HG03469 (cell line): ENCODE measurements at regions not wholly inside any gene's neighbourhood (a gene's known extent, or its start where the extent isn't known, plus 50 kb on each side); places are given as distances from the start of the nearest gene placed in this dataset.

Experiments used
- ATAC-seq: cut with Tn5 transposase; IDR thresholded peaks from one replicate; pipeline ENCODE4 v1.9.1; 2021; ENCODE audit warnings: mild to moderate bottlenecking, moderate library complexity, moderate number of reproducible peaks; ENCODE audit not compliant: unreplicated experiment

GRCh38 chr10:125284875-125285597 lies 124.7 kb upstream of the CTBP2 start:
- ATAC-seq: no peak

GRCh38 chr10:125283836-125284614 lies 123.7 kb upstream of the CTBP2 start:
- ATAC-seq: no peak

- ATAC-seq: no peak
These were observed 123.0 kb upstream of the CTBP2 start for GRCh38 chr10:125283191-125283835.

GRCh38 chr10:125281091-125281490 lies 120.7 kb upstream of the CTBP2 start:
- ATAC-seq: no peak

GRCh38 chr10:125276133-125276532 lies 115.8 kb upstream of the CTBP2 start:
- ATAC-seq: no peak

GRCh38 chr10:125274961-125275360 lies 114.6 kb upstream of the CTBP2 start:
- ATAC-seq: no peak

- no peak for ATAC-seq
These were observed 112.7 kb upstream of the CTBP2 start for GRCh38 chr10:125273023-125273422.

GRCh38 chr10:125269716-125270115 lies 109.4 kb upstream of the CTBP2 start:
- ATAC-seq: no peak

DNA sequence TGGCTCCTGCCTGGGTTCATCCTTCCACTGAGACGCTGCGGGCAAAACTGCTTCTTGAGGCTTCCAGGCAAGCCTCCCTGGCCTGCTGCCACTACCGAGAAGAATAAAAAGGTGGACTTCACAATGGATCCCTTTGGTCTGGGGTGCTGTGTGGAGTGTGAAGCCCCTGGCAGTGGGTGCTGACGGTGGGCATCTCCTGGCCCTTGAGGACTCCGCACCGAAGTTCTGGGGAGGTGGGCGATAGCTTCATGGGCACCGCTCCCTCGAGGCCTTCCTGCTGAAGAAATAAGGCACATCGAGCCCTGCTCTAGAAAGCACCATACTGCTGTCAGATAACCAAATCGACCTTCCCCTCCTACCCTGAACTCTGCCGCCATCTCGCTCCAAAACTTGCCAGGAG lies 106.6 kb upstream of the CTBP2 start:
- ATAC-seq: no peak

DNA sequence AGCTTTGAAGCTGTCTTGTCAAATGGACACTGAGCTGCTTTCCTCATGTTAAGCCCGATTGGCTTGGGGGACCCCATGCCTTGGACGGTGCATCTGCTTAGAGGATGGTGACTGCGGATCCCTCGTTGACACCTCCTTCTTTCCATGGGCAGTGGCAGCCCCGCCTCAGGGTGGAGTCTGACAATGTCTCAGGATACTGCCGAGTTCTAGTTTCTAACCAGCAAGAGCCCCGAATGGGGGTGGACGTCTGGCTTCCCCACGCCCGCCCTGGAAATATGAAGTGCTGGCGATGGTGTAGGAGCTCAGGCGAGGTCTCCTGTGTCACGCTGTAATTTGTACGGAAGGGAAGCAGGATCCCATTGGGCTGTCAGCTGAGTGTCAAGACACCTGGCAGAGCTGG lies 106.2 kb upstream of the CTBP2 start:
- no peak for ATAC-seq

DNA sequence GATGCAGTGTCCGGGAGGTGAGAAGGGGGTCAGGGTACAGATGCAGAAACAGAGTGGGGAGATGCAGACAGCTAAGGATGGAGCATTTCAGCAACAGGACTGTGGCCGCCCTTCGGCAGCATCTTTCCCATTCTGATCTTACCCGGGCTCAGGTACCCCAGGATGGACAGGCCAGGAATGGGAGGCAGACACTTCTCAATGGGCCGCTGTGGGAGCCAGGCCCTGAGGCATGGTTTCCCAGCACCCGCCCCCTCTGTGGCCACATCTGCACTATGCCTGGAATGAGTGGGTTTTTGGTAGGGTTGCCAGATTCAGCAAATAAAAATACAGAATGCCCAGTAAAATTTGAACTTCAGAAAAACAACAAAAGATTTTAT lies 105.2 kb upstream of the CTBP2 start:
- ATAC-seq: no peak

GRCh38 chr10:125264757-125265578 lies 104.6 kb upstream of the CTBP2 start:
- ATAC-seq: no peak

DNA sequence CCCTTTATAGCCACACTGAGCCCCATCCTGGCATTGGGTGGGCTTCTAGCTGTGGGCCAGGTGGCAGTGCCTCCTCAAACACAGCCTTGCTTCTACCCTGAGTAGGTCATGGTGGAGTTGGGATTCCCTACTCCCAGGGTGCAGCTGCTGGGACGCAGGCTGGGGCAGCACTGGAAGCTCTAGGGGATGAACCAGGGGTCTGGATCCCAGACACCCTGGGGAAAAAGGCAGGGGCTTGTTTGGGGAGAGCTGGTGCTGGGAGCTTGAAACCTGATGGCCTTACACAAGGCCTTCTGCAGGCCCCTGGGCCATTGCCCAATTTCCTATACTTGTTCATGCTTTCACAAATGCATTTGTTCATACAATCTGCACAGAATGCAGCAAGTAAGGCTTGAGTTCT lies 103.7 kb upstream of the CTBP2 start:
- ATAC-seq: no peak

DNA sequence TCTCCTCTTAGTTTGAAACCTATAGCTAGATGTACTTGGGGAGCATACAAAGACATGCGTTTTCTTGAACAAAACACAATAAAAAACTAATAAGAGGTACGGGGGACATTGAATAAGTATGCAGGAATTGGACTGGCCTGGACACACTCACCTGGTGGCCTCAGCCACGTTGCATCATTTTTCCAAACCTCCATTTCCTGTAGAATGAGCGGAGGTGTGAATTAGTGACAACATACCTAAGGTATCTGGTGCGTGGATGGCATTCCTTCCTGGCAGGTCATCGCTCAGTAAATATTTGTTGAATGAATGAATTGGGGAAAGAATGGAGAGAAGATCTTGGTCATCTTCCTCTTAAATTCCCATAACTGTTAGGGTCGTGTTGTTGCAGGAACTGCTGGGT lies 103.2 kb upstream of the CTBP2 start:
- no peak for ATAC-seq

- no peak for ATAC-seq
These were observed 102.6 kb upstream of the CTBP2 start for GRCh38 chr10:125262920-125263319.

DNA sequence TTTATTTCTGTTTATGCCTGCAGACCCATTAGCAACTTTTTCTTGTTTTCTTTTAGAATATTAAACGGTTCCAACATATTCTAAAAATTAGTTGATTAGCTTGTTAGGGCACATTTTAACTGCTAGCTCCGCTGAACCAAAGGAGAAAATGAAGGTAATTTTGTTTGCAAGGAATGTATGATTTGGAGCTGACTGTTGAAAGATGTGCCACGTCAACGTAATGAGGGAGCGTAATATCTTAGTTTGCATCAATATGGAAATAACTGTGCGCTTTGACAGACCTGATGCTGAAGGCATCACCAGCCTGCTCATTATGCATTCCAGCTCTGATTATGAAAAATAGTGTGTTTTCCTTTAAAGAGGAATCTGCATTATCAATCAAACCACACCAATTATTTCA lies 102.0 kb upstream of the CTBP2 start:
- no peak for ATAC-seq

DNA sequence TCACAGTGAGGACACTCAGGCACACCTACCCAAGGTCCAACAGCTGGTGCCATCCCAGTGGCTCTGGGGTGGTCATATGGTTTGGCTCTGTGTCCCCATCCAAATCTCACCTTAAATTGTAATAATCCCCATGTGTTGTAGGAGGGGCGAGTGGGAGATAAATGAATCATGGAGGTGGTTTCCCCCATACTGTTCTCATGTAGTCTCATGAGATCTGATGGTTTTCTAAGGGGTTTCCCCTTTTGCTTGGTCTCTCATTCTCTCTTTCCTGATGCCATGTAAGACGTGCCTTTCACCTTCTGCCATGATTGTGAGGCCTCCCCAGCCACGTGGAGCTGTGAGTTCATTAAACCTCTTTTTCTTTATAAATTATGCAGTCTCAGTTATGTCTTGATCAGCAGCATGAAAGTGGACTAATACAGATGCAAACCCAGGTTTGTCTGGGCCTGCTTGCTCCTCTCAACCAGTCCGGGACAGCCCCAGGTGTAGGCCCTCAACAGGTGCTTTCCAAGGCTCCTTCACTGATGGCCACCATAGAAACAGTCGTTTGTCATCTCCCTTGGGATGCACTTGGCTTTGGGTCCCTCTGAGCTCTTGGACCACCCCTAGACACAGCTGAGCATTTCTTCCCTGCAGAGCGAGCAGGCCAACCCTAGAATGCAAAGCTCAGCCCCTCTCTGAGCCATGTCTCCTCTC lies 101.3 kb upstream of the CTBP2 start:
- no peak for ATAC-seq

- no peak for ATAC-seq
These were observed 99.9 kb upstream of the CTBP2 start for GRCh38 chr10:125260260-125260659.

DNA sequence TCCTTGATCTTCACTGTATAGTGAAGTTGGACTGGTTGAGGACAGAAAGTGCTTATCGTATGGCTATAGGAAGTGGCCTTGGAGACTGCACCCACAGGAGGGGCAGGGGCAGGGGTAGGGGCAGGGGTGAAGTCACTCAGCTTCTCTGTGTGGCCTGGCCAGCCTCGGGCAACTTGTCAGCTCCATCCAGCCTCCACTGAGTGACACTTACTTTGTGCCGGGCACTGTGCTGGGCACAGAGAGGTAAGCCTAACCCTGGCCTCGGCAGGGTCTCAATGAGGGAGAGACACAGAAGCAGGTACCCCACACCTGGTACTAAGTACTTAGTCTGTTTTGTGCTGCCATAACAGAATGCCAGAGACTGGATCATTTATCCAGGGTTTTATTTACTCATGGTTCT lies 99.3 kb upstream of the CTBP2 start:
- ATAC-seq: no peak

GRCh38 chr10:125258676-125259075 lies 98.3 kb upstream of the CTBP2 start:
- no peak for ATAC-seq
